Stimulated activated CD4-positive, alpha-beta T cell treated with anti-CD3 and anti-CD28 coated beads, Interleukin-4, amount 100 ng/mL, for 1 hour (primary cell): ENCODE measurements at regions not wholly inside any gene's neighbourhood (a gene's known extent, or its start where the extent isn't known, plus 50 kb on each side); places are given as distances from the start of the nearest gene placed in this dataset.
"Not testable (repeated sequence)": the region's sequence is repeated elsewhere in the genome, so short reads cannot be mapped to it uniquely, and the experiment has no call there.

Source experiments
- DNase-seq: peaks from one replicate; pipeline ENCODE4 v3.0.0-alpha.2; 2020

- no peak for DNase-seq
Measured at GRCh38 chr10:23779301-23779700, 340.4 kb downstream of the OTUD1 start.

GRCh38 chr10:23780331-23780730 lies 341.5 kb downstream of the OTUD1 start:
- no peak for DNase-seq

GRCh38 chr10:23786594-23786993 lies 347.7 kb downstream of the OTUD1 start:
- DNase-seq: no peak

- DNase-seq: no peak
Measured at GRCh38 chr10:23793577-23793976, 354.7 kb downstream of the OTUD1 start.

GRCh38 chr10:23797452-23797851 lies 358.6 kb downstream of the OTUD1 start:
- not testable (repeated sequence) for DNase-seq

- DNase-seq: no peak
Measured at GRCh38 chr10:23804125-23804524, 365.2 kb downstream of the OTUD1 start.

- DNase-seq: no peak
Measured at GRCh38 chr10:23813687-23814086, 374.8 kb downstream of the OTUD1 start.

GRCh38 chr10:23818484-23818883 lies 379.6 kb downstream of the OTUD1 start:
- no peak for DNase-seq

- DNase-seq: no peak
Measured at GRCh38 chr10:23820792-23821191, 381.9 kb downstream of the OTUD1 start.

- no peak for DNase-seq
Measured at GRCh38 chr10:23824822-23825221, 384.1 kb upstream of the KIAA1217 start.

GRCh38 chr10:23826421-23826820 lies 382.5 kb upstream of the KIAA1217 start:
- no peak for DNase-seq

GRCh38 chr10:23829556-23829955 lies 379.4 kb upstream of the KIAA1217 start:
- DNase-seq: no peak

- no peak for DNase-seq
Measured at GRCh38 chr10:23834091-23834490, 374.8 kb upstream of the KIAA1217 start.

- DNase-seq: no peak
Measured at GRCh38 chr10:23850631-23851030, 358.3 kb upstream of the KIAA1217 start.

GRCh38 chr10:23859598-23859997 lies 349.3 kb upstream of the KIAA1217 start:
- DNase-seq: no peak

GRCh38 chr10:23864631-23865147 lies 344.2 kb upstream of the KIAA1217 start:
- DNase-seq: no peak

- not testable (repeated sequence) for DNase-seq
Measured at GRCh38 chr10:23866985-23867384, 342.0 kb upstream of the KIAA1217 start.

- no peak for DNase-seq
Measured at GRCh38 chr10:23868121-23868520, 340.8 kb upstream of the KIAA1217 start.

GRCh38 chr10:23869548-23869947 lies 339.4 kb upstream of the KIAA1217 start:
- no peak for DNase-seq

- DNase-seq: no peak
Measured at GRCh38 chr10:23869996-23870395, 338.9 kb upstream of the KIAA1217 start.

GRCh38 chr10:23870651-23871610 lies 338.0 kb upstream of the KIAA1217 start:
- DNase-seq: no peak

GRCh38 chr10:23872290-23872689 lies 336.6 kb upstream of the KIAA1217 start:
- no peak for DNase-seq

- DNase-seq: no peak
Measured at GRCh38 chr10:23877791-23878320, 331.1 kb upstream of the KIAA1217 start.

- DNase-seq: no peak
Measured at GRCh38 chr10:23884670-23885069, 324.3 kb upstream of the KIAA1217 start.
